Karpas-422 (cell line): ENCODE measurements at regions not wholly inside any gene's neighbourhood (a gene's known extent, or its start where the extent isn't known, plus 50 kb on each side); places are given as distances from the start of the nearest gene placed in this dataset.

ENCODE experiments used
- DNase-seq: peaks from one replicate; pipeline ENCODE4 v3.0.0-alpha.2; 2015
- H2AFZ ChIP-seq: fragments of 200-600 bp; sonication (generic); 2 replicates; pipeline ENCODE4 v1.6.1; 2014; ENCODE audit warnings: antibody characterized with exemption, low read length, mixed read lengths
- H3K27ac ChIP-seq: fragments of 200-600 bp; sonication (generic); 2 replicates; pipeline ENCODE4 v1.5.1; 2014; ENCODE audit warnings: mild to moderate bottlenecking, low read length, moderate library complexity
- H3K27me3 ChIP-seq: fragments of 200-600 bp; sonication (generic); 2 replicates; pipeline ENCODE4 v1.6.1; 2014; ENCODE audit warnings: low read length, mixed read lengths
- H3K36me3 ChIP-seq: fragments of 200-600 bp; sonication (generic); 2 replicates; pipeline ENCODE4 v1.6.1; 2014; ENCODE audit warnings: low read length, mixed read lengths; ENCODE audit not compliant: insufficient read depth
- H3K4me1 ChIP-seq: fragments of 200-600 bp; sonication (generic); 2 replicates; pipeline ENCODE4 v1.6.1; 2014; ENCODE audit warnings: mild to moderate bottlenecking, low read length, mixed read lengths
- H3K4me2 ChIP-seq: fragments of 200-600 bp; sonication (generic); 2 replicates; pipeline ENCODE4 v1.6.1; 2014; ENCODE audit warnings: low read length, low read depth, mild to moderate bottlenecking; ENCODE audit not compliant: poor library complexity, severe bottlenecking
- H3K4me3 ChIP-seq: fragments of 200-600 bp; sonication (generic); 2 replicates; pipeline ENCODE4 v1.5.1; 2014; ENCODE audit warnings: mild to moderate bottlenecking, antibody characterized with exemption, low read length, mixed read lengths
- H3K79me2 ChIP-seq: fragments of 200-600 bp; sonication (generic); 2 replicates; pipeline ENCODE4 v1.6.1; 2014; ENCODE audit warnings: mild to moderate bottlenecking, low read length, mixed read lengths
- H3K9ac ChIP-seq: fragments of 200-600 bp; sonication (generic); 2 replicates; pipeline ENCODE4 v1.6.0; 2014; ENCODE audit warnings: low read length
- H3K9me2 ChIP-seq: fragments of 200-600 bp; sonication (generic), shearing (Covaris generic); replicated peaks from 2 replicates; pipeline ENCODE4 v1.6.0; 2014; ENCODE audit warnings: mild to moderate bottlenecking, low read length, moderate library complexity; ENCODE audit not compliant: insufficient read depth
- H3K9me3 ChIP-seq: fragments of 300-700, 200-600 bp; sonication (generic); 2 replicates; pipeline ENCODE4 v1.6.1; 2014; ENCODE audit warnings: low read length, mixed read lengths
- H4K20me1 ChIP-seq: fragments of 200-600 bp; sonication (generic); 2 replicates; pipeline ENCODE4 v1.6.1; 2014; ENCODE audit warnings: mild to moderate bottlenecking, antibody characterized with exemption, low read length, low read depth; ENCODE audit not compliant: insufficient read depth

DNA sequence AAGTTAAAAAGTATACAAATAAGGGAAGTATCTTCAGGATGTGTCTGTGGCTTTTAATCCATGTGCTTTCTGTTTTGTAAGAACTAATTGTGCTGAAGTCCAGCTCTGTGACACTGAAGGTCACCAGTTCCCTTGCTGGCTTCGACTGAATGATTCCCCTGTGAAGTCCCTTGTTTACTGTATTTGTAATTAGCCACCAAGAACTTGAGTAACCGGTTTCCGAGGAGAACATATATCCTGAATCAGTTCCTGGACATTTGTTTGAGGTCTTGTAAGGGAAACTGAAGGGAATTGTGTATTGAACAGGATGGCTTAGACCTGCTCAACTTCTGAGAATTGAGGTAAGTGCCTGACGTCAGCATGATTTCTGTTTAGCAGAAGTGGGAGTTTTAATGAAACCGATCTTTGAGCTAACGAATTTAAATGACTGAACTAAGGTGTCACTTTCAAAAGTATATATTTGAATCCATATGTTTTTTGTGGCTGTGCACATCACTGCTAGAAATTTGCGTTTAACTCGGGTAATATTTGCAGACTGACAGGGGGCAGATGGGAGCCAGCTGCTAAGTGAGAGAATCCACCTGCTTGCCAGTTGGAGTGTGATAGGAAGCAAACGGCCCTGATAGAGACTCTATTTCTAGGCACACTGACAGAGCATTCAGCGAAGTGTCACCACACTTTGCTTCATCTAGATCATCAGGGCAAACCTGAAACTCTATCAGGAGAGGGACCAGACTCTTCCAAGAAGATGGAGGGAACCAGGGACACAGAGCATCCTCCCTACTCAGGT, 530.0 kb downstream of the RFC3 start:
- H2AFZ ChIP-seq, result no peak overlapping the region
- no peaks in the 10 kb centered on the region for H3K79me2 ChIP-seq
- no peak overlapping the region for H3K9ac ChIP-seq
- no peaks in the 10 kb centered on the region for H3K4me1 ChIP-seq
- H3K27me3 ChIP-seq, result no peaks in the 10 kb centered on the region
- no peaks in the 10 kb centered on the region for H3K36me3 ChIP-seq
- no peak overlapping the region for H3K4me2 ChIP-seq
- no peaks in the 10 kb centered on the region for H4K20me1 ChIP-seq
- no peak overlapping the region for H3K27ac ChIP-seq
- no peaks in the 10 kb centered on the region for H3K9me3 ChIP-seq
- no peaks in the 10 kb centered on the region for H3K9me2 ChIP-seq
- no peak for DNase-seq
- no peak overlapping the region for H3K4me3 ChIP-seq

GRCh38 chr13:34349091-34349722, 531.3 kb downstream of the RFC3 start:
- no peaks in the 10 kb centered on the region for H3K36me3 ChIP-seq
- no peak overlapping the region for H3K27ac ChIP-seq
- no peak overlapping the region for H2AFZ ChIP-seq
- no peaks in the 10 kb centered on the region for H3K9me3 ChIP-seq
- H3K9me2 ChIP-seq, result no peaks in the 10 kb centered on the region
- no peak overlapping the region for H3K4me3 ChIP-seq
- no peak overlapping the region for H3K9ac ChIP-seq
- H4K20me1 ChIP-seq, result no peaks in the 10 kb centered on the region
- no peak for DNase-seq
- no peaks in the 10 kb centered on the region for H3K4me1 ChIP-seq
- H3K79me2 ChIP-seq, result no peaks in the 10 kb centered on the region
- H3K4me2 ChIP-seq, result no peak overlapping the region
- H3K27me3 ChIP-seq, result no peaks in the 10 kb centered on the region

DNA sequence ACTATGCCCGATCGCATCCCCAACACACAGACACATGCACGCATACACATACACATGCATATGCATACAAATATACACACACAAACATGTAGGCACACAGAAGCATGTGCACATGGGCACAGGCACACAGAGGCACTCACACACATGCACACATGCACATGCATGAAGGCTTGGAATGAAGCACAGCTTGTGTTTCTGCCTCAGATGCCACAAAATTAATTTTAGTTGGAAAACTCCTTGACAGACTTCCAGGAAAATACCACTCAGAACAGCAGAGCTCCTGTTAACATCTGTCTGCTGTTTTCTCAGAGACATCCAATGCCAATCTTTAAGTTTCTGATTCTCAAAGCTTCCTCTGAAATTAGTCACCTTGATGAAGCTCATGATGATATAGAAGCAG, 532.7 kb downstream of the RFC3 start:
- no peak overlapping the region for H3K27ac ChIP-seq
- no peaks in the 10 kb centered on the region for H3K79me2 ChIP-seq
- no peaks in the 10 kb centered on the region for H4K20me1 ChIP-seq
- H3K9me3 ChIP-seq, result no peaks in the 10 kb centered on the region
- DNase-seq, result no peak
- no peaks in the 10 kb centered on the region for H3K36me3 ChIP-seq
- no peak overlapping the region for H3K9ac ChIP-seq
- H3K27me3 ChIP-seq, result no peaks in the 10 kb centered on the region
- no peaks in the 10 kb centered on the region for H3K4me1 ChIP-seq
- H3K4me2 ChIP-seq, result no peak overlapping the region
- H3K4me3 ChIP-seq, result no peak overlapping the region
- no peaks in the 10 kb centered on the region for H3K9me2 ChIP-seq
- no peak overlapping the region for H2AFZ ChIP-seq

DNA sequence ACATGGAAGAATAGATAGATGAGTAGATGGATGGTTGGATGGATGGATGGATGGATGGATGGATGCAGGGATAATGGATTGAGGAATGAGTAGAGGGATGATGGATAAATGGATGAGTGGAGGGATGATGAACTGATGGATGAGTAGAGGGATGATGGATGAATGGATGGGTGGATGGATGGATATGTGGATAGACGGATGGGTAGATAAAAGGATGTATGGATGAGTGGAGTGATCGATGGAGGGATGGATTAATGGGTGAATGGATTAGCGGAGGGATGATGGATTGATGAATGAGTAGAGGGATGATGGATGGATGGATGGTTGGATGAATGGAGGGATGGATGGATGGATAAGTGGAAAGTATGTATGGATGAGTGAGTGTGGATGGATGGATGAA, 533.2 kb downstream of the RFC3 start:
- Histone ChIP-seq H3K27me3 (no peaks in the 10 kb centered on the region), H3K27ac (no peak overlapping the region), H3K36me3 (no peaks in the 10 kb centered on the region), H3K79me2 (no peaks in the 10 kb centered on the region), H3K9me2 (no peaks in the 10 kb centered on the region), H3K9ac (no peak overlapping the region), H3K4me2 (no peak overlapping the region), H3K4me3 (no peak overlapping the region), H3K4me1 (no peaks in the 10 kb centered on the region), H3K9me3 (no peaks in the 10 kb centered on the region), H4K20me1 (no peaks in the 10 kb centered on the region), H2AFZ (no peak overlapping the region)
- DNase-seq, result no peak

GRCh38 chr13:34352958-34353357, 535.0 kb downstream of the RFC3 start:
- Histone ChIP-seq H2AFZ (no peak overlapping the region), H4K20me1 (no peaks in the 10 kb centered on the region), H3K36me3 (no peaks in the 10 kb centered on the region), H3K9ac (no peak overlapping the region), H3K4me2 (no peak overlapping the region), H3K79me2 (no peaks in the 10 kb centered on the region), H3K4me3 (no peak overlapping the region), H3K9me2 (no peaks in the 10 kb centered on the region), H3K9me3 (no peaks in the 10 kb centered on the region), H3K4me1 (peaks cover 13% of the 10 kb centered on the region), H3K27ac (no peak overlapping the region), H3K27me3 (no peaks in the 10 kb centered on the region)
- no peak for DNase-seq

GRCh38 chr13:34356686-34357434, 538.9 kb downstream of the RFC3 start:
- no peaks in the 10 kb centered on the region for H4K20me1 ChIP-seq
- 0 out of 2 replicates have a peak overlapping the region, but pooled peaks have one; percentile 22 for H3K4me3 ChIP-seq
- H3K9me3 ChIP-seq, result no peaks in the 10 kb centered on the region
- no peaks in the 10 kb centered on the region for H3K9me2 ChIP-seq
- no peak overlapping the region for H2AFZ ChIP-seq
- H3K4me2 ChIP-seq, result peak overlapping the region; percentile 14
- H3K4me1 ChIP-seq, result peaks cover 14% of the 10 kb centered on the region
- H3K27ac ChIP-seq, result no peak overlapping the region
- no peak for DNase-seq
- H3K36me3 ChIP-seq, result no peaks in the 10 kb centered on the region
- H3K27me3 ChIP-seq, result no peaks in the 10 kb centered on the region
- 0 out of 2 replicates have a peak overlapping the region, but pooled peaks have one; percentile 19 for H3K9ac ChIP-seq
- H3K79me2 ChIP-seq, result no peaks in the 10 kb centered on the region

DNA sequence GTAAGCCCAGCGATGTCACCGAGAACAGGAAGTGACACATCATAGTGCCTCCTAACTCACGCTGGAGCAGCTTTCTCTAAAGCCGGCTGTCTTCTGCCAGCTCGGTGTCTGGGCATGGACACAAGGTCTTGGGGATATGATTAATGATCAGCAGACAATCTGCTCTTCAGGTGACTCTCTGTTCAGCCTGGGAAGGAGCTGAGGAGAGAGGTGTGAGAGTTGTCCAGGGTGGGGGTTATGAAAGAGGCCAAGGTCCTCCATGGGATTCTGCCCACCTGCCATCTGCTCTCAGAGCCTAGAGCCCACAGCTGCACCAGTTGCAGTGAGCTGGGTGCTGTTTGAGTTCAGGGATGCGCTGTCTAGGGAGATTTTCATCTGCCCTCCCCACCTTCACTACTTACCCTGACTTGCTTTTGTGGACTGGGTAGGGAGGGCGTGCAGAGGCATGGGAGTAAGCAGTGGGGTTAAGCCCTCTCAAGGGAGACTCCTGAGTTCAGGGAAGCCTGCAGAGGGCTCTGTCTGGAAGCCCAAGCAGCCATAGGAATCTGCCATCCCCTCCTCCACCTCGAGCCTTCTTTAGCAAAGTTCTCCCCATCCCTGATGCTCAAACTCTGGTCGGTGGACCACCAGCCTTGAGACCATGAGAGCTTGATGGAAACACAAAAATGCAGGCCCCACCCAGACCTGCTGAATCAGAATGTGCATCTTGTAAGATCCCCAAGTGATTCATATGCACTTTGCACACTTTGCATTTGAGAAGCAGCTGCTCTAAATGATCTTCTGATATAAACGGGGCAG, 539.7 kb downstream of the RFC3 start:
- Histone ChIP-seq H3K9me2 (no peaks in the 10 kb centered on the region), H3K9me3 (no peaks in the 10 kb centered on the region), H3K4me3 (peak overlapping the region; percentile 22; the same call in 1 of the 2 replicates), H3K9ac (peak overlapping the region; percentile 19; the same call in 1 of the 2 replicates), H2AFZ (no peak overlapping the region), H3K4me2 (peak overlapping the region; percentile 14), H3K27ac (no peak overlapping the region), H3K36me3 (no peaks in the 10 kb centered on the region), H3K4me1 (peaks cover 14% of the 10 kb centered on the region), H3K79me2 (no peaks in the 10 kb centered on the region), H4K20me1 (no peaks in the 10 kb centered on the region), H3K27me3 (no peaks in the 10 kb centered on the region)
- no peak for DNase-seq
